Stimulated activated CD4-positive, alpha-beta T cell treated with anti-CD3 and anti-CD28 coated beads, Interleukin-1b, Interleukin-23, amount 100 ng/mL, for 48 hours (primary cell): ENCODE measurements at regions not wholly inside any gene's neighbourhood (a gene's known extent, or its start where the extent isn't known, plus 50 kb on each side); places are given as distances from the start of the nearest gene placed in this dataset.

Source experiments
- DNase-seq: peaks from one replicate; pipeline ENCODE4 v3.0.0-alpha.2; 2020

DNA sequence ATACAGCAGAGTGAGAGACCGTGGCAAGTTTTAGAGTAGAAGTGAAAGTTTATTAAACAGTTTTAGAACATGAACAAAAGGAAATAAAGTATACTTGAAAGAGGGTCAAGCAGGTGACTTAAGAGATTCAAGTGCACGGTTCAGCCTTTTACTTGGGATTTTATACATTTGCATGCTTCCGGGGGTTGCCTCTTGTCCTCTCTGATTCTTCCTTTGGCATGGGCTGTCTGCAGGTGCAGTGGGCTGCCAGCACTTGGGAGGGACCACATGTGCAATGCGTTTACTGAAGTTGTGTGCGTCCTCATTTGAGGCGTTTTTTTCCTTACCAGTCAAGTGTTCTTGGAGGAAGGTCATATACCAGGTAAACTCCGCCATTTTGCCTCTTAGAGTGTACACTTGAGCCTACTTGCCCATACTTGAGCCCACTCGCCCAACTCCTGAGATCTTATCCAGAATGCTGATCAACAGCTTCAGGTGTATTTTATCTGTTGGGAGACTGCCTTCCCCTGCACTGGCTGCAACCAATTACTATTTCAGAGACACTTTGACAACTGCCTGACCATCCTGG lies 195.2 kb downstream of the IRX5 start:
- no peak for DNase-seq

DNA sequence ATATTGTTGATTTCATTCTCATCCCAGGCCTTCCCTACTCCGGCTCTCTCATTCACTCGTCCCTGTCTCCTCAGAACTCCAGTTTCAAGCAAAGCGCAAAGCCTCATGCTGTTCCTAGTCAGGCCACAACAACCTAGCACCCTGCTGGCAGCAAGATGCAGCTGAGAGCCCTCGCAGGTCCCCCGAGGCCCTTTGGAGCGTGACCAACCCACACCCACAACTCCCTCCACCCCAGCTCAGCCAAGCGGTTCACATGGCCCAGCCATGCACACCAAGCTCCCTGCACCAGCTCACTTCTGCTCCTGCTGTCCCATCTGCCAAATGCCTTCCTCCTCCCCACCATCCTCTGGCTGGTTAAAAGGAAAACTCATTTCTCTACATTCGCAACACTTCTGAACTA lies 195.8 kb downstream of the IRX5 start:
- no peak for DNase-seq

DNA sequence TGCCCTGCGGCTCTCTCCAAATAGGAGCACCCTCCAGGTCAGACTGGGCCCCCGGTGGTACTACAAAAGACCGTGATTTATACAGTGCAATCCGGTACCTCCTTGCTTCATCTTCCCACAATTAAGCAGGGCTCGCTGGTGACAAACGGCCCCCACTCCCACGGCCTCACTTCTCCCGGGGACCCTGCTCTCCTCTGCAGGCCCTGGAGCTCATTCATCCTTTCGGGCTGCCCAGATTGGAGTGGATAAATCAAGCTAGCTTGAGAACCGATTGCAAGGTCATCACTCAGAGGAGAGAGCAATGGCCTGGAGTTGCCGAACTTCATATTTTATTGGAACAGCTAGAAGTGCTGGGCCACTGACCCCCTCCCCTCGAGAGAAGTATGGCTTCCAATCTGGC lies 193.5 kb upstream of the IRX6 start:
- DNase-seq: no peak

DNA sequence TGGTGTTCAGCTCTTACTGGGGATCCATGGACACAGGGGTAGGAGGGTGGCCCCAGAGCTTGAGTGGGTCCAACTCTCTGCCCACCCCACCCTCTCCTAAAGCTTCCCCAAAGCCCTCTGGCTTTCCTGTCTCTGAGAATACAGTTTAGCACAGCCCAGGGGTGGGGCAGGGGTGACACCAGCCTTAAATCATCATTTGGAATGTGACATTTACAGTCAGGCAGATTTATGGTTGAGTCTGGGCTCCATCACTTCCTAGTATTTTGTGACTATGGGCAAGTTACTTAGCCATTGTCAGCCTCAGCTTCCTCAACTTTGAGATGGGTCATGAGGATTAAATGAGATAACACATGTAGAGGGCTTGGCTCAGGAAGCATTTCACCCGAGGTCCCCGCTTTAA lies 193.1 kb upstream of the IRX6 start:
- DNase-seq: no peak

DNA sequence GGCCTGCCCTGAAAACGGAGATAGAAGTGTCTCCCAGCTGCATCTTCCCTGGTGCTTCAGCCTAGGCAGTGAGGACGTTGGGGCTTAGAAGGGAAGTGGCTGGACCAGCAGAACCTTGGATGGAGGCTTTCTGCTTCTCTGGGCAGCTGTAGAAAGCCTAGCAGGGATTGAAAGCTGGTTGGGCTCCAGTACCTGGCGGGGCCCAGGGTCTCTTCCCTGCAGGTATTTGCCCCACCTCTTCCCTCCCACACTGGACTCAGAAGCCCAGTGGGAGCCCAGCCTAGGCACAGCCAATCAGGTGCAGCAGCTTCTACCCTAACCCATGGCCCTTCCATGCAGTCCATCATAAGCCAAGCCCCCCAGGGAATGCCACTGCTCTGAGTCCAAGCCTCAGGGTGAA lies 190.3 kb upstream of the IRX6 start:
- DNase-seq: no peak

DNA sequence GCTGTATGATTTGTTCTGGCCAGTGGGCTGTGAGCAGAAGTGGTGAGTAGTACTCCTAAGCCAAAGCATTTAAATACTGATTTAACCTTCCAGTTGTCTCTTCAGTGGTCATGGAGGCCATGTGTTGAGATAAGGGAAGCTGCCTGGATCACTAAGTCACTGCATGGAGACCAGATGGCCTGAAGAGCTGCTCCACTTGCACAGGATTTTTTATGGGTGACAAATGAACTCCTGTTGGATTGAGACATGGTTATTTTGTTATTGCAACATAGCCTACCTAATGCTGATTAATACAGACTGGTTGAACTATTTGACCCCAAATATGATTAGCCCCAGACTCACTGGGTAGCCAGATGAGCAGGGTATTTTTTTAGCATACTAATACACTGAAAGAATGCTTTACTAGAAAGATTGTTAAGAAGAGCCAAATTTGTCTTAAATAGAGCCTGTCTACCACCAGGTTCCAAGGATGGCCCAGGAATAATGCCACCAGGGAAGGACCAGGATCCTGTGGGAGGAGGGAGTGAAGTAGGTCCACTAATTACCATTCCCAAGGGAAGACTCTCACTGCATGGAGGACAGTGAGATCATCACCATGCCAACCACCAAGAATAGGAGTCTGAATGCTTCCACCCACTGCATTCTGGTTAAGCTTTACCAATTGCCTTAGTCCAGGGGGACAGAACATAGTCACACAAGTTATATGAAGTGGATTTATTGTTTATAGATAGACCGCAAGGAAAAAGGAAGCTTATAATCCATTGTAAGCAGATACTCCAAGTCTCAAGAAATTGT lies 187.4 kb upstream of the IRX6 start:
- no peak for DNase-seq

DNA sequence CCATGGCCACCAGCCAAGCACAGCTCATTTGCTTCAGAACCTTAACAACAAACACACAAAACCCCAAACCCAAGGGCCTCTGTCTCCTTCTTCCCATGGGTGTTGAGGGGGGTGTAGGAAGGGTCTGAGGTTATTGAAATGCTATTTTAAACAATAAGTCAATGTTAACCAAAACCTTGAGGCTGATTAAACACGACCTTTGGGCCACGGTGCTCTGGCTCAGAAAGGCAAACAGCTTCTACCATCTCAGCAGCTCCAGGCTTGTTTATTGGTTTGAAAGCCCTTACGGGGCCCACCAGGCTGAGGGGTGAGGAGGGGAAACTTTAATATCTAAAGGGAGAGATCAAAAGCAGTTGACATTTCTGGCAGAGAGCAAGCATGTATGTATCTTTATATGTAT lies 185.7 kb upstream of the IRX6 start:
- no peak for DNase-seq

DNA sequence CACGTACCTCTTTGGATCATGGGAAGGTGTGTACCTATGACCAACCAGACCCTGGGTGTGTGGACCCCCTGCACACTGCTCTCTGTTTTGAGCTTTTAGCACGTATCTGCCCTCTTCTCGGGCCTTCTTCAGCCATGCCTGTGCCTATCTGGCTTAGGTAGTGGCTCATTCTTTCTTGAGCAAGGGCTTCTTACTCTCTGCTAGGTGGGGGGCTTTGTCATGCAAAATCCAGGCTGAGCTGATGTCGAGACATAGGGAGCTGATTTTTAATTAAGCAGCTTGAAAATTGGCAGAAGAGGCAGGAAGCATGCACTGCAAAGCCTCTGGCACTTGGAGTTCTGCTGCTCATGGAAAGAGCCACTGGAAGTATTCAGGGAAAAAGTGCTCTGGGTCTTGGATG lies 181.6 kb upstream of the IRX6 start:
- DNase-seq: no peak

DNA sequence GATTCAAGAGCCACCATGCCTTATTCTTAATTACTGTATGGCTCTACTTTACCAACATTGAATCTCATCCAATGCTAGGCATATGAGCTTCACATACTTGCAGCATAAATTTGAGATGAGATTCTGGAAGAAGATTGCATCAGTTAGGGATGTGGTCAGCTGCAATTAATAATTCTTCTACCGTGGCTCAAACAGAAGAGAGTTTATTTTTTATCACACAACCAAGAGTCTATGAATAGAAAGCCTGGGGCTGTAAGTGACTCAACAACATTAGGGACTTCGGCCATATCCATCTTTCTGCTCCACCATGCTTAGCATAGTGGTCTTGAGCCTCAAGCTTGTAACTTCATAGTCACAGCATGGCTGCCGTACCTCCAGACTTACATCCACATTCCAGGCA lies 179.4 kb upstream of the IRX6 start:
- DNase-seq: no peak

DNA sequence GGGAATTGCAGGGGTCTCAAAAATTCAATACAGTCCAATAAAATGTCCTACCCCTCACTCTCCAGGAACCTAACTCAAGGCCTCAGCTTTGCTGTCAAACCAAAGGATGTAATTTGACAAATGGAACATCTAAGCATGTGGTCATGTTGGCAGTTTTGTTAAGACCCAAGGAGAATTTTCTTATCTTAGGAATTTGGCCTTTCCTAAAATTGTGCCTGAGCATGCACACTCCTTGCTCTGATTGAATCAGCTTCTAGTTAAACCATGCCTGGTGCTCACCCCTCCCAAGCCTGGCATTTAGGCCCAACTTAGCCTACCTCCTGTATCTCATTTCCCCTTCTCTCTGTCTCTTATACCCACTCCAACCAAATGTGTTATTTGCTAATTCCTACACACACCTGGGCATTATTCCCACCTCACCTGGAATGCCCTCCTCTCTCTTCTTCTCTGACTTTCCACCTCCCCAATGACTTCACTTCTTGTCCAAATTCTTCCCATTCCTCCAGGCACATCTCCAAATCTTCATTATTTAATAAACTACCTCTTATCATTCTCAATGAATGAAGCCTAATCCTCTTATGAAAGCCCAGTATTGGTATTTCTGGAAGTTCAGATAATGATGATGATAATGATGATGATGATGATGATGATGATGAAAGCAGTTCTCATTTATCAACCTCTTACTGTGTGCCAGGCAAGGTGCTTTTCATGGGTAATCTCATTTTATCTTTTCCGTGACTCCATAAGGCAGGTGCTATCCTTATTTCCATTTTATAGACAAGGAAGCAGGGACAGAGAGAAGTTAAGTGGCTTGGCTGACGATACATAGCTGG lies 178.0 kb upstream of the IRX6 start:
- DNase-seq: no peak

DNA sequence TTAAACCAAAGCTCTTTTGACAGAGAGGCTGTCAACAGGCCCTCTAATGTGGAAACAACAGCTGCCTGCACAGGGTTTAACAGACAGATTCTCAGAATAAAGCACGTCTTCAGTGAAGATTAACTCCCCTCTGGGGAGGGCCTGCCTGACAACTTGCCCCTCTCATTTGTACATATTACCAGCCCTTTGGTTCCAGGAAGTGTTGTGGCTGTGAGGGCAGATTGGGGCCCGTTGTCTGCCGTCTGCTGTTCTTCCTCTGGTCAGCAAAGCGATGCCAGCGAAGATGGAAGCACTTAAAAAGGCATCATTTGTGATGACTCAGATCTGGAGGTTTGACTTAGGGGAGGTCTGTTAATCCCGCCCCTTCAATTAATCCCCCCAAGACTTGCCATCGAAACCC lies 177.0 kb upstream of the IRX6 start:
- no peak for DNase-seq

DNA sequence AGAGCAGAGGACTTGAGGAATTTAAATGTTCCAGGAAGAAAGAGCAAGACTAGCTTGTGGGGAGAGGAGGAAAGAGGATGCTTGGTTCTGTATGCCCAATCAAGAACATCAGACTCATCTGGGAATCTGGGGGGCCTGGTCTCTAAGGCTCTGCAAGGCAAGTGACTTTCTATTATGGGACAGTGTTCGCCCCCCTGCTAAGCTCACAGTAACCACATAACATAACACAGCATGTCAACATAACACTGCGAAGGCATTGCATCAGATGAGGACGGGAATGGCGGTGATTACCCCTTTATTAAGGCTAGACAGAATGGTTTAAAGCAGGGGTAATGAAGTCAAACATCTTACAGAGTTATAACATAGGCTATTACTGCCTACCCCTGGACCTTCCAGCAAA lies 176.6 kb upstream of the IRX6 start:
- no peak for DNase-seq

DNA sequence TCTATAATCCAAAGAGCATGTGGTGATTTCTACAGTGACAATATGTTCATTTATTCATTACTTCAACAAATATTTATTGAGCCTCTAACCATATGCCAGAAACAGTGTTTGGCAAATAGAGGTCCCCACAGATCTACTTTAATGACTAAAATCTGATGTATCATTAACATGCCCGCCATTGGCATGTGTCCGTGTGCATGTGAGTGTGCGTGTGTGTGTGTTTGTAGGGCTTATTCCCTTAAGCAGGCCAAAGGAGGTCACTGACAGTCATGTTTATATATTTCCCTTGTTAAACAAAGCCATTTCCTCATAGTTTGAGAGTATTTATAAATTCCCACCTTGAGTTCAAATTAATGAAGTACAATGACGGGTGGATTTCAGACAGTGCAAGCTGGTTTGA lies 174.4 kb upstream of the IRX6 start:
- DNase-seq: no peak

DNA sequence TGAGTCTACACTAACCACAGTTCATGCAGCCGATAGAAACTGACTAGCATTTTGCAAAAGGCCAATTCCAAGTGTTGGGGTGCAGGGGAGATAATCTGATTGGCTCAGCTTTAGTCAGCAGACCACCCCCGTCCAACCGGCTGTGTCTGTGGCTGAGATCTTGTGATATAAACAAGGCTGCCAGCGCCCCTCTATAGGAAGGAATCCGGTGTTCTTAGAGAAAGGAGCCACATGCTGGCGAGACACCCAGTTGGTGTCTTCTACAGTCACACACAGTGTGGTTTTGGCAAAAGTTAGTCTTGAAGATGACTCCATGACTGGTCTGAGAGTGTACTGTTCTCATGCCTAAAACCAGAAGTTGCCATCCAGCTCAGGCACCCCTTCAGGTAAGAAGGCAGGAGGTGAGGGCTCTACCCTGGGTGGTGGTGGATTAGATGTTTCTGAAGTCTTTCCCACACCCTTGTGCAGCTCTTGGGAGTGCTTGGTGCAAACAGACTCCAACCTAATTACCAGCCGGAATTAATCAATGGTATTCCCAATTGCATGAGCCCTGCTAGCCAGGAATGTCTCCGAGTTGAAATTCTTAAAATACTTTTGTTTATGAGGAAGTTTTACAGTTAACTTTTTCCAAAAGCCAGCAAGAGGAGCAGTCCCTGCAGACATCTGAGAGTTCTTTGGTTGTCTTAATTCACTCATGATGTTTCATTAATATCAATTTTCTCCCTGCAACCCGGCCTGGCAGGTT lies 172.3 kb upstream of the IRX6 start:
- DNase-seq: no peak

DNA sequence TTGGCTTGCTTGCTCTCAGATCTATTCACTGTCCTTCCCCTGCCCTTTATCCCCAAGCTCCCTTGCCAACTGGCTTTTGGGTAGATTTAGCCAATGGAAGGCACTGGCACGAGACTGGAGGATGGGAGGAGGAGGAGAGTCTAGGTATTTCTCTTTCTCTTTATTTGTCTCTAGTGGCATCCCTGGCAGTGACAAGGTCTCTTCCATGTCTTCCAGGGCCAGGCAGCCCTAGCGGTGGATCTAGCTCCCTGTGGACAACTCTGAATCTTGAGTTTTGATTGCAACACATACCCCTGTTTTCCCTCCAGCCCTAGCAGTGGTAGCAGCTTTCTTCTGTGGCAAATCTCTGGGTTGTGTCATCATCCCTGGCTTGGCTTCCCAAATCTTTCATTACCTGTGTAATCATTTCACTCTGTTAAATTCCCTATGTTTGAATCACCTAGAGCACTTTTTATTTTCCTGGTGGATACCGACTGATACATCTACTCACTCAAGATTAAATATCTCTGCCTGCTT lies 171.1 kb upstream of the IRX6 start:
- no peak for DNase-seq

DNA sequence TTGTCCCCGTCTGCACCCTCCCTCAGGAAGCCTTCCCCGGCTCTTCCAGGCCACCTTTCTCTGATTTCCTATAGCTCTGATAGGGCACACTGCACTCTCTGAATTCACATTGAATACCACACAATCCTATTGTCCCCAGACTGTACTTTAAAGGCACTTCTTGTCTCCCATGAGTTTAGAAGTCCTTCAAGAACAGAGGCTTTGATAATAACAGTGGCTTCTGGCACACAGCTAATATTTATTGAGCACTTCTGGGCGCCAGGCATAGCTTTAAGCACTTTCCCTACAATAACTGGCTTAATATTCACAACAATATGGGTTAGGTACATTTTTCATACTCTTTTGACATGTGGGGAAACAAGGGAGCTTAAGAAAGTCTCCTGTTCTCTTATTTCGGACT lies 169.7 kb upstream of the IRX6 start:
- no peak for DNase-seq

DNA sequence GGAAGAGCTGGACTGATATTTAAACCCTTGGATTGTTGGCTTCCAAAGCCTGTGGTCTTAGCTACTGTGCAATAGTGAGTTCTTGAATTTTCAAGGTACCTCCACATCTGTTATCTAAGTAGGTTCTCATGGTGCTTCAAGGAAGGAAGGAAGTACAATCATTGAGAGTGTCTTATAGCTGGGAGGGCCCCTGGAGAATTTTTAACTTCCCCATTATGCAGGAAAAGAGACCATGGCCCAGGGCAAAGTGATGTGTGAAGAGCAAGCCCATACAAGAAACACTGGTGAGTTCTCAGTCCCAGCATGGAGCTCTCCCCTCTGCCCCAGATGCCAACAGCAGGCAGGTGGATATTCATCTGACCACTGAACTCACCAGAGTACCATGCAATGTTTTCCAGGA lies 169.0 kb upstream of the IRX6 start:
- DNase-seq: no peak

DNA sequence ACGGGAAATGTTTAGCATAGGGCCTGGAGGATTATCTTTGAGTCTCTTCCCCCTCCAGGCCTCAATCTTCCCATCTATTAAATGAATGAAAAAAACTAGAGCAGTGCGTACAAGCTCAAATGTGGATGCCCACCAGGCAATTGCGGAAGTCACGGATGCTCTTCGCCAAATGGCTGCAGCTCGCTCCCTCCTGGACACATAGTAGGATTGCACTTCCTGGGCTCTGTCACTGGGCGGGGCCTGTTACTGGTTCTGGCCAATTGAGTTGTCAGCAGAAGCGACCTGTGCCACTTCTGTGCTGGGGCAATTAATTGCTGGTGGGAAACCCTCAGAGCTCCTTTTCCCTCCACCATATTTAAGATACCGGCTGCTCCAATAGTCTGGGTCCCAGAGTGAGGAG lies 168.2 kb upstream of the IRX6 start:
- DNase-seq: no peak

DNA sequence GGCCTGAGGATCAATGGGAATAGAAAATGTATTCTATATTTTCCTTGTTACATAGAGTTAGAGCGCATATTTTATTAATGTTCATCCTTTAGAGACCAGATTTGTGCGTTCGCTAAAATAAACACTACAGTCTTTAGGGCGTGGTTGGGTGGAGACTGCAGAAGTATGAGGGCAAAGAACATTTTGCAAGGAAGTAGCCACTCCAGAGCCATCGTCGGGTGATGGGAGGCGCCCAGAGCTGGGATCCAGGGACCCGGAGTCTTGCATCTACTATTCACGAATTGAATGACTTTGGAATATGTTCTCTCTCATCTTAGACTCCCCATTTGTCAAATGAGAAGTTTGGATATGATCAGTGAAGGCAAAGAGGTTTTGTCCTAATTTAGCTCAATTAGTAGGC lies 154.2 kb upstream of the IRX6 start:
- DNase-seq: no peak

DNA sequence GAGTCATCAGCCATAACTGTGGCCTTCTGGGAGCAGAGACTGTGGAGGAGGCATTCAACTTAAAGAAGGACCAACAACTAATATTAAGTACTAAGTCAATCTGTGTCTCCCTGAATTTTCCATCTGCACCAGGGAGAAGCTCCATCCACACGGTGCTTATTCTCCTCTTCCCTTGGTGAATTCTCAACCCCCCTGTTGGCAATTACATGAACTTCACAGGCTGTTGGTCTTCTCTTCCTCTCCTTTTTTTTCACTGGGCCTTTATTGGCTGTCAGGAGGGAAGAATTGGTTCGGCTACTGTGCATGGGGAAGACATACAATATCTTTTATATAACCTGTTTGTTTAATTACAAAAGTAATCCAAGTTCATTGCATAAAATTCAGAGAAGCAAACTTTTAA lies 152.8 kb upstream of the IRX6 start:
- no peak for DNase-seq

DNA sequence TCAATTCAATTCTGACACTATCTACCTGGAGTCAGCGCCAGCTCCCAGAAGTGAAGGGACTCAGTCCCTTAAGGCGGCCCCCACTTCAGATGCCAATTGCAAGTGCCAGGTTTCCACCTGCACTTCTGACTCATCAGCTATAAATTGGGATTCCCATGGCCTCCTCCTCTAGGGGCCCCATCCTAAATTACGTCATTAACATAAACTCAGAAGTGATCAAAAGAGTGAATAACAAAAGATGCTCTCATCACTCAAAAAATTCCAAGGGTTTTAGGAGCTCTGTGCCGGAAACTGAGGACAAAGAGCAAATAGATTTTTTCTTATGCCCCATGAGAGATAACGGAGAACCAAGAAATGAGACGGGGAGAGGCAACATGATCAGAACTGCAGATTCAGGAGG lies 148.6 kb upstream of the IRX6 start:
- DNase-seq: no peak

DNA sequence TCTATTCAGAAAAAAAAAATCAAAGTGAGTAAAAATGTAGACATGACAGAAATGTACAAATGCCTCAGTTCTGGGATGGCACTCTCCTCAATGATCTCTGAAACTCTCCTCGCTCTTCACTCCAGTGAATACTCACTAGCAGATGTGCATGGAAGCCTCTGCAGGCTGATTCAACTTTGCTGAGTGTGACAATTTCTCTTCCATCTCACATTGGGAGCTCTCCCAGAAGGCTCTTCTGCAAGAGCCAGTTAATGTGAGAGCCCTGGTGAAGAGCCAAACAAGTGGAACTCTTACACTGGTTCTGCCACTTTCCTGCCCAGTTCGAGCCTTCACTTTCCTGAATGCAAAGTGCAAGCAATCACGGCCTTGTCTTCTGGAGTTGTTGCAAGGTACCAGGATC lies 147.1 kb upstream of the IRX6 start:
- no peak for DNase-seq

DNA sequence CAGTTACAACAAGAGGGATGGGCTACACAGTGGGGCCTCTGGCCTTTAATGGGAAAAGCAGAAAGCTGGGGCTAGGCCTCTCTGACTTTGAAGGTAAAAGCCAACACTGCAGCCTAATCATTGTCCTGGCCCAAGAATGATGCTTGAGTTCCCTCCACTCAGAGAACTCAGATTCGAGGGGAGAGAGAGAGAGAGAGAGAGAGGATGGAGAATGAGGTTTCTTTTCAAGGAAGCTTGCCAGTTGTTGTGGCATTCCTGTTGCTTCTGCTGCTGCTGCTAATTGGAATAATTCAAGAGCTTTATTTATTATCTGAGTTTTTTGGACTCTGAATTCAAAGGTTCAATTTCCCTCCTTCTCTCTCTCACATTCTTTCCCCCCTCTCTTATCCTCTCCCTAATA lies 144.6 kb upstream of the IRX6 start:
- no peak for DNase-seq
